ENCODE measurements at regions not wholly inside any gene's neighbourhood (a gene's known extent, or its start where the extent isn't known, plus 50 kb on each side); places are given as distances from the start of the nearest gene placed in this dataset.

- no peak overlapping the region for H3K4me3 ChIP-seq (replicated peaks in 1 of 2; ENCODE audit: low read depth in 2 of 2, low read length in 2 of 2)
- TF ChIP-seq CTCF (IDR thresholded peaks at IDR 0.05; ENCODE audit: low read depth, low read length), result no peak
- DNase-seq (ENCODE audit: low read depth in 2 of 2), result no peak
These were observed 518.5 kb downstream of the FGF9 start for GRCh38 chr13:22189176-22190048.

- TF ChIP-seq CTCF (IDR thresholded peaks at IDR 0.05; ENCODE audit: low read depth, low read length), result no peak
- no peak overlapping the region for H3K4me3 ChIP-seq (replicated peaks in 1 of 2; ENCODE audit: low read depth in 2 of 2, low read length in 2 of 2)
- DNase-seq (ENCODE audit: low read depth in 2 of 2), result no peak
These were observed 522.2 kb downstream of the FGF9 start for GRCh38 chr13:22193070-22193469.

DNA sequence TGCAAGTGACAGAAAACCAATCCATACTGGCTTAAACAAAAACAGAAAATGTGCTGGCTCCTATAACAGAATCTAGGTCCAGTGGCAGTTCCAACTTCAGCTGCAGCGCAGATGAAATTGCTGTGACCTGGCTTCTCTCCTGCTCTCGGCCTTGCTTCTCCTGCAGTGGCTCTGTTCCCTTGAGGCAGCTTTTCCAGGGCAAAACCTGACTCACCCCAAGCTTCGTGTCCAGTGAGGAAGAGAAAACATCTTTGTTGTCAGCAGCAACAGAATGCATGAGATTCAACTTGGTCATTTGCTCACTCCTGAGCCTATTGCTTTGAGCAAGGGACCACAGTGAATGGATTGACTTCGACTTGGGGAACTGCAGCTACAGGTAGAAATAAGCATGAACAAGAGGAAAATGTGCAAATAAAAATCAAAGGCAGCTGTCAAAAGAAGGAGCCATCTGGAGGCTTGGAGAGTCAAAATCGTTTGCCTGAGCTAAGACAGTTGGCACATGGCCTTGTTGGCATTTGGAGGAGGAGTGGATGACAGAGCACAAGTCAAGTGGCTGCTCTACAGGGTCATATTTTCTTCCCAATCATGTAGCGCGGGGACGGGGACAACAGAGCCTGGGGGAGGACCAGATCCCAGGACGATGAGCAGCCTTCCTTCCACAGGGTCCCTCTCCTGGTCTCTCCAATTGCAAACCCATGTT, 523.4 kb downstream of the FGF9 start:
- H3K4me3 ChIP-seq (replicated peaks in 1 of 2; ENCODE audit: low read depth in 2 of 2, low read length in 2 of 2), result no peak overlapping the region
- no peak for DNase-seq (ENCODE audit: low read depth in 2 of 2)
- no peak for TF ChIP-seq CTCF (IDR thresholded peaks at IDR 0.05; ENCODE audit: low read depth, low read length)

DNA sequence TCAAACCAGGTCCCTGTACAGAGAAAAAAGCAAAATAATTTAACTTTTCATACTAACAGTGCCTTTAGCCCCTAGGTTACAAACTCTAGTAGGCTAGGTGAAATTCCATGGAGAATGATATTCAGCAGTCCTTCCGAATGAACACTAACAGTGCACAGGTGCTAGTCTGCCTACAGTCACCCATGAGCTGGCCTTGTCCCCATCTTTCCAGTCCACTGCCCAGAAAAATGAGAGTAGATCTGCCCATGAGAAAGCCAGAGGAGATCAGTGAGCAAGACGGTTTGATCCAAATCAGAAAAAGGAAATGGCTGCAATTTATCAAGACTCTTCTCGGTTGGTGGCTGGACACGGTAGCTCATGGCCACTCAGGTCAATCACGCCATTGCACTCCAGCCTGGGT, 524.9 kb downstream of the FGF9 start:
- no peak for TF ChIP-seq CTCF (IDR thresholded peaks at IDR 0.05; ENCODE audit: low read depth, low read length)
- no peak overlapping the region for H3K4me3 ChIP-seq (replicated peaks in 1 of 2; ENCODE audit: low read depth in 2 of 2, low read length in 2 of 2)
- DNase-seq (ENCODE audit: low read depth in 2 of 2), result no peak

DNA sequence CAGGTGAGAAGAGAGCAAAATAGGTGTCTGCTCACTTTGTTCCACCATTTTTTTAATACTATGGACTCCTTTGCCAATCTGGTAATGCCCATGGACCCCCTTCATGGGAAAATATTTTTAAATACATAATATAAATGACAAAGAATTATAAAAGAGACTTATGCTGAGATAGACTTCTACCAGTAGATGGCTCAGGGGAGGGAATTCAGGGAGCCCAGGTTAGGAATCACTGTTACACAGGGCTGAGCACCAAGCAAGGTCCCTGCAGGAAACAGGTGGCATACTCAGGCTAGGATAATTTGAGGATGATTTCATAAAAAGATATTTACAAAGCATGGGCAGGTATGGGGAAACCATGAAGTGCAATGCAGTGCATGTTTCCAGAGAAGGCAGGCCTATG, 525.9 kb downstream of the FGF9 start:
- TF ChIP-seq CTCF (IDR thresholded peaks at IDR 0.05; ENCODE audit: low read depth, low read length), result no peak
- no peak overlapping the region for H3K4me3 ChIP-seq (replicated peaks in 1 of 2; ENCODE audit: low read depth in 2 of 2, low read length in 2 of 2)
- no peak for DNase-seq (ENCODE audit: low read depth in 2 of 2)

DNA sequence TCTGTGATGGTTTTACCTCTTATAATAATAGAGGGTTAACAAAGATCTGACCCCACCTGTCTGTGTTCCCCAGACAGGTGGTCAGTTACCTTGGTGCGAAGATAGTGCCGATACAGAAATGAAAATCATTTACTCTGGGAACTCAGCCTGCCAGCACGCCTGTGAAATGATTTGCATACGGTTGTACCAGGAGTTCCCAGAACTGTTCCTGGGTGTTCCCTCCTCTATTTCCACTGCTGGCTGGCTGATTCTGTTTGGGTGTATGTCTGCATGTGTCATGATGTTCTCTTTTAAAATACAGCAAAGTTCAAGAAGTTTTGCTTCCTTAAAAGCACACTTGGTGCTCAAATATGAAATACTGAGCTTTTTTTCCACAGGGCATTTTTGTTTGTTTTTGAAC, 527.1 kb downstream of the FGF9 start:
- DNase-seq (ENCODE audit: low read depth in 2 of 2), result no peak
- TF ChIP-seq CTCF (IDR thresholded peaks at IDR 0.05; ENCODE audit: low read depth, low read length), result no peak
- no peak overlapping the region for H3K4me3 ChIP-seq (replicated peaks in 1 of 2; ENCODE audit: low read depth in 2 of 2, low read length in 2 of 2)
